Left ventricle myocardium inferior (tissue), 1 donor: ENCODE measurements at regions not wholly inside any gene's neighbourhood (a gene's known extent, or its start where the extent isn't known, plus 50 kb on each side); places are given as distances from the start of the nearest gene placed in this dataset.

ENCODE experiments used
- DNase-seq: peaks from one replicate; pipeline ENCODE4 v3.0.0-alpha.2; 2020
- H3K27ac ChIP-seq: fragments of 200-600 bp; replicated peaks from 2 replicates; pipeline ENCODE4 v1.8.0; 2021
- H3K27me3 ChIP-seq: fragments of 200-600 bp; 2 replicates; pipeline ENCODE4 v1.8.0; 2021; ENCODE audit warnings: low read depth
- H3K36me3 ChIP-seq: fragments of 200-600 bp; 2 replicates; pipeline ENCODE4 v1.8.0; 2021
- H3K4me1 ChIP-seq: fragments of 200-600 bp; 2 replicates; pipeline ENCODE4 v1.8.0; 2021
- H3K4me3 ChIP-seq: fragments of 200-600 bp; 2 replicates; pipeline ENCODE4 v1.8.0; 2021; ENCODE audit warnings: mild to moderate bottlenecking, moderate library complexity
- H3K9me3 ChIP-seq: fragments of 200-600 bp; replicated peaks from 2 replicates; pipeline ENCODE4 v1.8.0; 2021
- intact Hi-C: fragments of 100-400 bp; cut with micrococcal nuclease; formaldehyde crosslinking; loops from one replicate; pipeline ENCODE4 v1.11.0; 2022
- TF ChIP-seq, protein P1 (sequence below): fragments of 200-600 bp; IDR thresholded peaks from 2 replicates; pipeline ENCODE4 v1.8.0; 2021; ENCODE audit warnings: antibody characterized with exemption, mild to moderate bottlenecking, borderline replicate concordance
- donor health status: DM: no; HTN: yes; CAD: no; lungs with severe emphysema.

DNA sequence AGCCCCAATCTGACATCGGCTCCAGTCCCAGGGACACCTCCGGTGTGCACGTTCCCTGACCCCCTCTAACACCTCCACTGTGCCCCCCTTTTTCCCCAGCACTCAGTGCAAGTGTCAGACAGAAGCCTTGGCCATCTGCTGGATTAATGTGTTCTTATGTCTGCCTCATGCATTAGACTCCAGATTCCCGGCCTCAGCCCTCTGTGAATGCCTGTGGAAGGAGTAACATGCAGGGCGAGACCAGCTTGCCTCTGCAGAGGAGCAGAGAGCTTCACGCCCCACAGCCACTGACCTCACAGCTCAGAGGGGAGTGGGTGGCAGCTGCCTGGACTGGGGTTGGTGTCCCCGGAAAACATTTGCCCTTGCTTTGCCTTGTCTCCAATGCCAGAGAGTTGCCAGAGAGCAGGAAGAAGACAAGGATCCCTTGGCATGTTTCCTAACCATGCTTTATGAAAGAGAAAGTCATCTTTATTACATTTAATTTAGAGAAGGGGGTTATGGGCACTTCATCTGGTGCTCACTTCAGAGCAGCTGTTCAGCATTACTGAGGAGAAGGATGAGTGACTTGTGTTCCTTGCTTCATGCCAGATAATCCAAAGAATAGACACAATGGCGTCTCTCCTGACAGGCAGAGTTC is 91.6 kb upstream of the CXCL12 start:
- H3K9me3 ChIP-seq = no peaks in the 10 kb centered on the region
- no peak overlapping the region for H3K4me3 ChIP-seq
- no peak for DNase-seq
- no peak overlapping the region for H3K27ac ChIP-seq
- no peaks in the 10 kb centered on the region for H3K36me3 ChIP-seq
- TF ChIP-seq, protein P1, sequence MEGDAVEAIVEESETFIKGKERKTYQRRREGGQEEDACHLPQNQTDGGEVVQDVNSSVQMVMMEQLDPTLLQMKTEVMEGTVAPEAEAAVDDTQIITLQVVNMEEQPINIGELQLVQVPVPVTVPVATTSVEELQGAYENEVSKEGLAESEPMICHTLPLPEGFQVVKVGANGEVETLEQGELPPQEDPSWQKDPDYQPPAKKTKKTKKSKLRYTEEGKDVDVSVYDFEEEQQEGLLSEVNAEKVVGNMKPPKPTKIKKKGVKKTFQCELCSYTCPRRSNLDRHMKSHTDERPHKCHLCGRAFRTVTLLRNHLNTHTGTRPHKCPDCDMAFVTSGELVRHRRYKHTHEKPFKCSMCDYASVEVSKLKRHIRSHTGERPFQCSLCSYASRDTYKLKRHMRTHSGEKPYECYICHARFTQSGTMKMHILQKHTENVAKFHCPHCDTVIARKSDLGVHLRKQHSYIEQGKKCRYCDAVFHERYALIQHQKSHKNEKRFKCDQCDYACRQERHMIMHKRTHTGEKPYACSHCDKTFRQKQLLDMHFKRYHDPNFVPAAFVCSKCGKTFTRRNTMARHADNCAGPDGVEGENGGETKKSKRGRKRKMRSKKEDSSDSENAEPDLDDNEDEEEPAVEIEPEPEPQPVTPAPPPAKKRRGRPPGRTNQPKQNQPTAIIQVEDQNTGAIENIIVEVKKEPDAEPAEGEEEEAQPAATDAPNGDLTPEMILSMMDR = no peak
- intact Hi-C loops = no loop called here
- peaks cover 36% of the 10 kb centered on the region for H3K4me1 ChIP-seq
- peaks cover 3% of the 10 kb centered on the region for H3K27me3 ChIP-seq

DNA sequence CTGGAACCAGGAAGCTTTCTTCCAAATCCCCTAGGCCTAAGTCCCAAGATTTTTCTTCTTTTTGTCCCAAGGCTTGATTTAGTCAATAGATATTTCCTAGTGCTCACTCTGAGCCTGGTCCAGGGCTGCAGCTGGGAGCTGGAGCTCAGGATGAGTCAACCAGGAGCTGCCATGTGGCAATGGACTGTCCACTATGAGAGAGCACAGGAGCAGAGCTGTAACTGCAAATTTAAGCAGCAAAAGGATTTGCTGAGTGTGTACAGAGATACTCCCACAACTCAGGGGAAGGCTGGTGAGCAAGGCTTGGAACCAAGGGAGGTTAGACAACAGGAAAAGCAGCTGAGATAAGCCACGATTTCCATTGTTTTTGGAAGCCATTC is 92.1 kb upstream of the CXCL12 start:
- H3K36me3 ChIP-seq = no peaks in the 10 kb centered on the region
- H3K27ac ChIP-seq = no peak overlapping the region
- TF ChIP-seq, protein P1 = no peak
- no peaks in the 10 kb centered on the region for H3K9me3 ChIP-seq
- intact Hi-C loops = no loop called here
- no peak for DNase-seq
- H3K4me1 ChIP-seq = peaks cover 36% of the 10 kb centered on the region
- no peak overlapping the region for H3K4me3 ChIP-seq
- H3K27me3 ChIP-seq = peaks cover 3% of the 10 kb centered on the region

DNA sequence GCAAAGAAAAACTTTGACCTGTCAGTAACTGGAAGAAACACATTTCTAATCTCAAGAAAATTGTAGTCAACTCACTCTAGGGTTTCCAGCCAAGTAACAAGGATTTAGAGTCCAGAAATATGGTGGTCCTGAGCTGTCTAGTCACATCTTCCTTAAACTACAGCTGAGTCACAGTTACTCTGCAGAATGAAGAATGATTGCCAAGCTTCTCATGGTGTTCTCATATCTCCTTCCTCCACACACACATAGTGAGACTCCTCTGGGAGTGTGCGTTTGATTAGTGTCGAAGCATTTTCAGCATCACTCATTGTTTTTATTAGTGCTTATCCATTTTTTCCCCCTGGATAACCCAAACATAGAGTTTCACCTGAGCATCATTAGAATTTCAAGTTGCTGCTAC is 93.1 kb upstream of the CXCL12 start:
- H3K4me1 ChIP-seq = peaks cover 36% of the 10 kb centered on the region
- no peaks in the 10 kb centered on the region for H3K9me3 ChIP-seq
- no peak overlapping the region for H3K4me3 ChIP-seq
- H3K36me3 ChIP-seq = no peaks in the 10 kb centered on the region
- no peak for DNase-seq
- no peak overlapping the region for H3K27ac ChIP-seq
- intact Hi-C loops = no loop called here
- TF ChIP-seq, protein P1 = no peak
- H3K27me3 ChIP-seq = peaks cover 3% of the 10 kb centered on the region

DNA sequence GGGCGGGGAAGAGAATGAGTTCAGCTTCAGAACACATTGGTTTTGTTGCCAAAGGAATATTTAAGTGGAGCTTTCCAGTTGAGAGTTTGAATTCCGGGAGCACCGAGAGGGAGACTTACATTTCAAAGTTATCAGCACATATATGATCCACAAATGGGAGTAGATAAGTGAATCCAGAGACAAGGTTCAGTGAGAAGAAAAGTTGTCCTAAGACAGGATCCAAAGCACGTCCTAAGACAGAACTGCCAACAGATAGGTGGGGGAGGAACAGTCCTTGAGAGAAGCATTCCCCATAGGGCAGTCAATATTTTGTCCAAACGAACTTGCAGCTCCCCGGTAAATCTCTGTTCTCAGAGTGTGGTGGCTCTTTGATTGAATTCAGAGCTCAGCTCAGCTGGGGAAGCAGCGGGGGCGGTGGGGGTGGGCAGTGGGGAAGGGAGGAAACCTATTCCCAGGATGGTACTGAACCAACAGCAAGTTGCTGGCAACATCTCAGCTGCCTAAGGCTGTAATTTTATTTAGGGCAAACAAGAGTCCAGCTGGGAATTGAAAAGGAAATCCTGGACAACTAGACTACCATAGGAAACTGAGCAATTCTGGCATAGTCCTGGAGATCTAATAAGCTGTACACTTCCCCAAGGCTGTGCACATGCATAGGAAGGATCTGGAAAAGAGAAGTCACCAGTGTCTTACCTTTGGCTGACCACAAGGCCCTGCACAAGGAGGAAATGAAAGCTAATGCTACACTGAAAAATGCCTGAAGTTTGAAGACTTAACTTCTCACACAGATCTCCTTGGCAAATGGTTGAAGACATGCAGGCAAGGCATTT is 94.2 kb upstream of the CXCL12 start:
- TF ChIP-seq, protein P1 = no peak
- H3K9me3 ChIP-seq = no peaks in the 10 kb centered on the region
- H3K4me1 ChIP-seq = peaks cover 36% of the 10 kb centered on the region
- no peaks in the 10 kb centered on the region for H3K36me3 ChIP-seq
- peaks cover 3% of the 10 kb centered on the region for H3K27me3 ChIP-seq
- H3K27ac ChIP-seq = no peak overlapping the region
- intact Hi-C loops = no loop called here
- H3K4me3 ChIP-seq = no peak overlapping the region
- no peak for DNase-seq

DNA sequence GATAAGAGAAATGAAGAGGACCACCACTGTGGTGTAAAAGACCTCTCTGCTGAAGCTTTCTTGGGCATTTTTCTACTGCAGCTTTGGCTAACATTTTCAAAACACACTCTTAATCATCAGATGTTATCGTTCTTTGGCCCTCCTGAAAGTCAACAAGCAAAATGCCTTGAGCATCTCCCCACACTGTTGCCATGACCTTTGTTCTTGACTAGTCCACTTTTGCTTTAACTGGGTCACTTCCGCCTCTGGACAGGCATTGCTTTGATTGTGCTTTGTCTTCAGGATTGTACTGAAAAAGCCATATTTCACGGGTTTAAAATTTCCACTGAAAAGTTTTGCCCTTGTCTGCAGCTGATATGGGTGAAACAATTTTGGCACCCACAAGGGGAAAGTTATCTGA is 107.8 kb upstream of the CXCL12 start:
- Histone ChIP-seq H3K4me1 (no peaks in the 10 kb centered on the region), H3K27ac (no peak overlapping the region), H3K36me3 (no peaks in the 10 kb centered on the region), H3K27me3 (peaks cover 10% of the 10 kb centered on the region), H3K4me3 (no peak overlapping the region), H3K9me3 (peaks cover 14% of the 10 kb centered on the region)
- DNase-seq = no peak
- intact Hi-C loops = no loop called here
- TF ChIP-seq, protein P1 = no peak
